ENCODE measurements at regions not wholly inside any gene's neighbourhood (a gene's known extent, or its start where the extent isn't known, plus 50 kb on each side); places are given as distances from the start of the nearest gene placed in this dataset.

DNA sequence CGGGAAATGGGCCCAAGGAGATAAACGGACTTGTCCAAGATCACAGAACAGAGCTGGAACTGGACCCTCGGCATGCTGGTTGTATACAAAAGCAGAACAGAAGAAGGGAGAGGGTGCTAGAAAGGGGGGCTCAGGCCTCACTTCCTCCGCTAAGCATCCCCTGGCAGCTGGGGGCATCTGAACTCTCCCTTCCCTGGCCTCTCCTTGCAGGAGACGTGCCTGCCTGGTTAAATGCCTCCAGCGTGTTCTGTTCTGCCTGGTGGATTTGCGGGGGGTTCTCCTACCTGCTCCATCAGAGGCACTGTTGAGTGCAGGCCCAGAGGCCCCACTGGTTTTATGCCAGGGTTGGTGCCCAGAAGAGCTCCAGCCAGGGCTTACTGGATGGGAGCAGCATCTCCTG, 124.7 kb downstream of the ZFP36L2 start:
- TF ChIP-seq RAD21 (IDR thresholded peaks at IDR 0.05; ENCODE audit: low read depth), result no peak
- TF ChIP-seq TEAD4 (IDR thresholded peaks at IDR 0.05), result no peak
- no peak for TF ChIP-seq CREB1 (IDR thresholded peaks at IDR 0.05; ENCODE audit: low read depth)
- no peak for TF ChIP-seq FOXM1 (IDR thresholded peaks at IDR 0.05; ENCODE audit: borderline replicate concordance, low read depth)
- no peak for TF ChIP-seq YY1 (IDR thresholded peaks at IDR 0.05; ENCODE audit: low read depth)
- TF ChIP-seq MAX (IDR thresholded peaks at IDR 0.05), result no peak
- TF ChIP-seq TCF12 (IDR thresholded peaks at IDR 0.05; ENCODE audit: low read depth), result no peak
- TF ChIP-seq NFIC (IDR thresholded peaks at IDR 0.05), result no peak
- TF ChIP-seq, protein P1, sequence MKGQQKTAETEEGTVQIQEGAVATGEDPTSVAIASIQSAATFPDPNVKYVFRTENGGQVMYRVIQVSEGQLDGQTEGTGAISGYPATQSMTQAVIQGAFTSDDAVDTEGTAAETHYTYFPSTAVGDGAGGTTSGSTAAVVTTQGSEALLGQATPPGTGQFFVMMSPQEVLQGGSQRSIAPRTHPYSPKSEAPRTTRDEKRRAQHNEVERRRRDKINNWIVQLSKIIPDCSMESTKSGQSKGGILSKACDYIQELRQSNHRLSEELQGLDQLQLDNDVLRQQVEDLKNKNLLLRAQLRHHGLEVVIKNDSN (IDR thresholded peaks at IDR 0.05), result no peak
- TF ChIP-seq EGR1 (IDR thresholded peaks at IDR 0.05), result no peak

DNA sequence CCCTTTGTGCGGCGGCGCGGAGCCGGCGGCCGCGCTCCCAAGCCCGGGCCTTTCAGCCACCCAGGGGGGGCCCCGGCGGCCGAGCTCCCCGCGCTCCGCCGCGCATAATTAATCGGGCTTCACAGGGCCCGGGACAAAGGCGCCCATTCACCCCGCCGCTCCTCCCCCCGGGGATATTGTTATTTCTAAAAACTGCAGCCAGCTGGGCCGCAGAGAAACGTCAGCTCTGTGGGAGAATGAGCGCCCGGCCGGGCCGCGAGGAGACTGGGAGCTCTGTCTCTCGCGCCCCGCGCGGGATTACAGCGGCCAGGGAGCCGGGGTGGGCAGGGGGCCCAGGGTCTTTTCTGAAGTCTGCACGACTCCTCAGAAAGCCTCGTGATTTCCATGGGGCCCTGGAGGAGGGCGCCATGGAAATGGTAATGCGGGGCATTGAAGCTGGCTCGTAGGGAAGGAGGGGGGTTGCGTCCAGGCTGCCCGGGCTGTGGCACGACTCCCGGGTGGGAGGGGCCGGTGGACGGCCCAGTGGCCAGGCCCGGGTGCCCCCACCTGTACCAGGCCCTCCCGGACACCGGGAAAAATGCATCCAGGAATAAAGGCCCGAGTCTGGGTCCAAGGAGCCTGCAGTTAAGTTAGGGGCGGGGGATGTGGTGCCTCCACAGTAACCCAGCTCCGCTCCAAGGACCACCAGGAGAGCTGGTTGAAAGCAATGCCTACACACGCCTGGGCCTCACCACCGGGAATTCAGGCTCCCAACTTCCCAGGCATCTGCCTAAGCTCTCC, 125.3 kb downstream of the ZFP36L2 start:
- TF ChIP-seq MAX (IDR thresholded peaks at IDR 0.05), result peak; percentile 57
- peak; percentile 32; the same call in 1 of the 2 replicates for TF ChIP-seq NFIC (IDR thresholded peaks at IDR 0.05)
- 0 out of 2 replicates have a peak, but pooled peaks have one; percentile 25 for TF ChIP-seq ZBTB7A (IDR thresholded peaks at IDR 0.05; ENCODE audit: low read depth)
- TF ChIP-seq EGR1 (IDR thresholded peaks at IDR 0.05), result no peak
- TF ChIP-seq, protein P1 (IDR thresholded peaks at IDR 0.05), result no peak
- TF ChIP-seq TEAD4 (IDR thresholded peaks at IDR 0.05), result no peak
- no peak for TF ChIP-seq YY1 (IDR thresholded peaks at IDR 0.05; ENCODE audit: low read depth)
- no peak; the same call in 1 of the 2 replicates for TF ChIP-seq TAF1 (IDR thresholded peaks at IDR 0.05; ENCODE audit: low read depth)
- no peak for TF ChIP-seq REST (IDR thresholded peaks at IDR 0.05; ENCODE audit: low read depth)
- TF ChIP-seq CEBPB (IDR thresholded peaks at IDR 0.05), result no peak
- TF ChIP-seq TCF12 (IDR thresholded peaks at IDR 0.05; ENCODE audit: low read depth), result peak; percentile 45
- no peak for TF ChIP-seq EP300 (IDR thresholded peaks at IDR 0.05; ENCODE audit: borderline replicate concordance)
- TF ChIP-seq FOXM1 (IDR thresholded peaks at IDR 0.05; ENCODE audit: borderline replicate concordance, low read depth), result no peak
- TF ChIP-seq RAD21 (IDR thresholded peaks at IDR 0.05; ENCODE audit: low read depth), result no peak
- 0 out of 2 replicates have a peak, but pooled peaks have one; percentile 23 for TF ChIP-seq CREB1 (IDR thresholded peaks at IDR 0.05; ENCODE audit: low read depth)

- TF ChIP-seq EGR1 (IDR thresholded peaks at IDR 0.05) (no peak), TEAD4 (IDR thresholded peaks at IDR 0.05) (no peak), NFIC (IDR thresholded peaks at IDR 0.05) (no peak), EP300 (IDR thresholded peaks at IDR 0.05; ENCODE audit: borderline replicate concordance) (no peak), TCF12 (IDR thresholded peaks at IDR 0.05; ENCODE audit: low read depth) (no peak), YY1 (IDR thresholded peaks at IDR 0.05; ENCODE audit: low read depth) (no peak), FOXM1 (IDR thresholded peaks at IDR 0.05; ENCODE audit: borderline replicate concordance, low read depth) (no peak), RAD21 (IDR thresholded peaks at IDR 0.05; ENCODE audit: low read depth) (no peak), CEBPB (IDR thresholded peaks at IDR 0.05) (no peak), MAX (IDR thresholded peaks at IDR 0.05) (no peak), CREB1 (IDR thresholded peaks at IDR 0.05; ENCODE audit: low read depth) (no peak)
- TF ChIP-seq, protein P1 (IDR thresholded peaks at IDR 0.05), result no peak
Measured at GRCh38 chr2:43100362-43100882, 126.0 kb downstream of the ZFP36L2 start.

GRCh38 chr2:43099797-43100196, 126.6 kb downstream of the ZFP36L2 start:
- no peak for TF ChIP-seq FOXM1 (IDR thresholded peaks at IDR 0.05; ENCODE audit: borderline replicate concordance, low read depth)
- no peak for TF ChIP-seq TEAD4 (IDR thresholded peaks at IDR 0.05)
- no peak for TF ChIP-seq NFIC (IDR thresholded peaks at IDR 0.05)
- no peak for TF ChIP-seq EP300 (IDR thresholded peaks at IDR 0.05; ENCODE audit: borderline replicate concordance)
- no peak for TF ChIP-seq CEBPB (IDR thresholded peaks at IDR 0.05)
- no peak for TF ChIP-seq EGR1 (IDR thresholded peaks at IDR 0.05)
- no peak for TF ChIP-seq REST (IDR thresholded peaks at IDR 0.05; ENCODE audit: low read depth)
- no peak for TF ChIP-seq YY1 (IDR thresholded peaks at IDR 0.05; ENCODE audit: low read depth)
- TF ChIP-seq MAX (IDR thresholded peaks at IDR 0.05), result no peak
- TF ChIP-seq ZBTB7A (IDR thresholded peaks at IDR 0.05; ENCODE audit: low read depth), result no peak
- TF ChIP-seq CREB1 (IDR thresholded peaks at IDR 0.05; ENCODE audit: low read depth), result no peak
- TF ChIP-seq RAD21 (IDR thresholded peaks at IDR 0.05; ENCODE audit: low read depth), result no peak
- no peak for TF ChIP-seq TCF12 (IDR thresholded peaks at IDR 0.05; ENCODE audit: low read depth)
- TF ChIP-seq, protein P1 (IDR thresholded peaks at IDR 0.05), result no peak
- no peak for TF ChIP-seq TAF1 (IDR thresholded peaks at IDR 0.05; ENCODE audit: low read depth)

Data from Ishikawa (cell line).